ENCODE measurements at regions not wholly inside any gene's neighbourhood (a gene's known extent, or its start where the extent isn't known, plus 50 kb on each side); places are given as distances from the start of the nearest gene placed in this dataset.

DNA sequence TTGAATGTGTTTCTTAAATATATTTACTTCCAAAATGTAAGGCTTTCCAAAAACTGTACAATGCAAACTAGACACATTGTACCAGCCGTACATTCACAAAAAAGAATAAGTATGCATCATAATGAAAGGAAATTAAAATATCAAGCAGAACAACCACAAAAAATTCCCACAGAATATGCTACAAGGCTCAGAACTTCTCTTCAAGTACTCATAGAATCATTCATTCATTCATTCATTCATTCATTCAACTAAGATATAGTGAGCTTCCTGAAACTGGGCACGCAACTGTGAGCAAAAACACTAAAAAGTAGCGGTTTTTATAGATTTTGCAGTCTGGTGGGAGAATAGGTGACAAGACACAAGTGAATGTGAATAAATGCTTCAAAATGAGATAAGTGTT, 690.1 kb downstream of the KCNA4 start:
- H3K27me3 ChIP-seq (ENCODE audit: insufficient read depth), result no peaks in the 10 kb centered on the region
- no peak overlapping the region for H2AFZ ChIP-seq (ENCODE audit: low read depth)
- no peak for TF ChIP-seq CHD2 (IDR thresholded peaks at IDR 0.05; ENCODE audit: low read length, partially characterized antibody)
- no peak for TF ChIP-seq ZBTB33 (IDR thresholded peaks at IDR 0.05; ENCODE audit: borderline replicate concordance, low read depth)
- no peak for TF ChIP-seq FOXM1 (IDR thresholded peaks at IDR 0.05; ENCODE audit: low read depth)
- TF ChIP-seq ELF1 (IDR thresholded peaks at IDR 0.05), result no peak
- TF ChIP-seq YY1 (IDR thresholded peaks at IDR 0.05; ENCODE audit: low read depth), result no peak
- TF ChIP-seq RFX5 (IDR thresholded peaks at IDR 0.05; ENCODE audit: low read length), result no peak
- no peak for TF ChIP-seq SMC3 (IDR thresholded peaks at IDR 0.05; ENCODE audit: low read depth, low read length)
- TF ChIP-seq NFIC (IDR thresholded peaks at IDR 0.05; ENCODE audit: borderline replicate concordance), result no peak
- TF ChIP-seq, protein P1, sequence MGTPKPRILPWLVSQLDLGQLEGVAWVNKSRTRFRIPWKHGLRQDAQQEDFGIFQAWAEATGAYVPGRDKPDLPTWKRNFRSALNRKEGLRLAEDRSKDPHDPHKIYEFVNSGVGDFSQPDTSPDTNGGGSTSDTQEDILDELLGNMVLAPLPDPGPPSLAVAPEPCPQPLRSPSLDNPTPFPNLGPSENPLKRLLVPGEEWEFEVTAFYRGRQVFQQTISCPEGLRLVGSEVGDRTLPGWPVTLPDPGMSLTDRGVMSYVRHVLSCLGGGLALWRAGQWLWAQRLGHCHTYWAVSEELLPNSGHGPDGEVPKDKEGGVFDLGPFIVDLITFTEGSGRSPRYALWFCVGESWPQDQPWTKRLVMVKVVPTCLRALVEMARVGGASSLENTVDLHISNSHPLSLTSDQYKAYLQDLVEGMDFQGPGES (IDR thresholded peaks at IDR 0.05; ENCODE audit: low read depth, low read length), result no peak
- TF ChIP-seq TEAD4 (IDR thresholded peaks at IDR 0.05; ENCODE audit: borderline replicate concordance, insufficient read depth), result no peak
- TF ChIP-seq MEF2A (IDR thresholded peaks at IDR 0.05; ENCODE audit: borderline replicate concordance, low read depth), result no peak
- TF ChIP-seq POLR2AphosphoS5 (IDR thresholded peaks at IDR 0.05; ENCODE audit: low read depth, low read length), result no peak
- no peak for TF ChIP-seq NRF1 (IDR thresholded peaks at IDR 0.05; ENCODE audit: low read depth, low read length)
- TF ChIP-seq TCF12 (IDR thresholded peaks at IDR 0.05), result no peak
- no peak for TF ChIP-seq GATA2 (CRISPR knock-in tag; IDR thresholded peaks at IDR 0.05)
- no peak for TF ChIP-seq SIN3A (IDR thresholded peaks at IDR 0.05; ENCODE audit: borderline replicate concordance, low read depth, low read length)
- TF ChIP-seq, protein P2, sequence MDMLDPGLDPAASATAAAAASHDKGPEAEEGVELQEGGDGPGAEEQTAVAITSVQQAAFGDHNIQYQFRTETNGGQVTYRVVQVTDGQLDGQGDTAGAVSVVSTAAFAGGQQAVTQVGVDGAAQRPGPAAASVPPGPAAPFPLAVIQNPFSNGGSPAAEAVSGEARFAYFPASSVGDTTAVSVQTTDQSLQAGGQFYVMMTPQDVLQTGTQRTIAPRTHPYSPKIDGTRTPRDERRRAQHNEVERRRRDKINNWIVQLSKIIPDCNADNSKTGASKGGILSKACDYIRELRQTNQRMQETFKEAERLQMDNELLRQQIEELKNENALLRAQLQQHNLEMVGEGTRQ (IDR thresholded peaks at IDR 0.05; ENCODE audit: borderline replicate concordance, low read depth, low read length), result no peak
- TF ChIP-seq, protein P3, sequence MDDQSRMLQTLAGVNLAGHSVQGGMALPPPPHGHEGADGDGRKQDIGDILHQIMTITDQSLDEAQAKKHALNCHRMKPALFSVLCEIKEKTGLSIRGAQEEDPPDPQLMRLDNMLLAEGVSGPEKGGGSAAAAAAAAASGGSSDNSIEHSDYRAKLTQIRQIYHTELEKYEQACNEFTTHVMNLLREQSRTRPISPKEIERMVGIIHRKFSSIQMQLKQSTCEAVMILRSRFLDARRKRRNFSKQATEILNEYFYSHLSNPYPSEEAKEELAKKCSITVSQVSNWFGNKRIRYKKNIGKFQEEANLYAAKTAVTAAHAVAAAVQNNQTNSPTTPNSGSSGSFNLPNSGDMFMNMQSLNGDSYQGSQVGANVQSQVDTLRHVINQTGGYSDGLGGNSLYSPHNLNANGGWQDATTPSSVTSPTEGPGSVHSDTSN (IDR thresholded peaks at IDR 0.05), result no peak
- H3K27ac ChIP-seq (ENCODE audit: low read depth in 2 of 2, low read length in 1 of 2), result no peak overlapping the region
- H3K36me3 ChIP-seq (replicated peaks in 1 of 2; ENCODE audit: control insufficient read depth in 1 of 2, insufficient read depth in 2 of 2, low read length in 1 of 2), result no peaks in the 10 kb centered on the region
- no peak overlapping the region for H3K9ac ChIP-seq
- H3F3A ChIP-seq (replicated peaks; ENCODE audit: insufficient read depth), result peaks cover 22% of the 10 kb centered on the region
- H3K4me2 ChIP-seq, result no peak overlapping the region
- no peak overlapping the region for H3K4me3 ChIP-seq (ENCODE audit: low read depth in 2 of 2, low read length in 1 of 2)
- CTCF ChIA-PET, result no interaction called here
- 85% methylated on average over 3 of the region's 3 CpGs for WGBS (ENCODE audit: low lambda C conversion rate)
- POLR2A ChIA-PET, result no interaction called here
- H4K20me1 ChIP-seq (ENCODE audit: insufficient read depth), result no peaks in the 10 kb centered on the region
- no peaks in the 10 kb centered on the region for H3K9me3 ChIP-seq
- peaks cover 0 to 24% of the 10 kb centered on the region in 2 experiments; a peak in 1 of 4 replicates for H3K4me1 ChIP-seq (ENCODE audit: control insufficient read depth in 1 of 2, insufficient read depth in 2 of 2, low read depth in 1 of 2, low read length in 1 of 2)
- H3K79me2 ChIP-seq (ENCODE audit: insufficient read depth), result no peaks in the 10 kb centered on the region
- no peaks in the 10 kb centered on the region for H3K9me2 ChIP-seq
- no peak for DNase-seq
